ENCODE measurements at regions not wholly inside any gene's neighbourhood (a gene's known extent, or its start where the extent isn't known, plus 50 kb on each side); places are given as distances from the start of the nearest gene placed in this dataset.

DNA sequence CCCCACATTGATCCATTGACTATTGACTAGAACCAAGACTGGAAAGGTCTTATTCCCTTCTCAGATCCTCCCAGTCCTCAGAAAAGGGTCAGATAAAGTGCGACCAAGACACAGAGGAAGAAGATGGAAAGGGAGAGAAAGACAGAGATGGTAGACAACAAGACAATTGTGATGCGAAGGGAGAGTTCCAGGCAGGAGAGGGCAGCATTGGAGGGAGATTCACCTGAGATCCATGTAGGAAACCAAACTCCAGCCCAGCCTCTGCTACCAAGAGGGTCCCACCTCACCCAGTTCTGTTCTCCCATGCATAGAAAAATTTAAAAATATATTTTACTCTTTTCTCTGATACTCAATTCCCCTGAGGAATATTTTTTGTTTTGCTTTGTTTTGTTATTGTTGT, 67.3 kb upstream of the TSHZ3 start:
- no peak for DNase-seq (ENCODE audit: low spot score)
- peaks cover 4% of the 10 kb centered on the region for H3K27me3 Mint-ChIP-seq (ENCODE audit: unreplicated experiment)
- peaks cover 12% of the 10 kb centered on the region for H3K4me1 Mint-ChIP-seq (ENCODE audit: unreplicated experiment)

DNA sequence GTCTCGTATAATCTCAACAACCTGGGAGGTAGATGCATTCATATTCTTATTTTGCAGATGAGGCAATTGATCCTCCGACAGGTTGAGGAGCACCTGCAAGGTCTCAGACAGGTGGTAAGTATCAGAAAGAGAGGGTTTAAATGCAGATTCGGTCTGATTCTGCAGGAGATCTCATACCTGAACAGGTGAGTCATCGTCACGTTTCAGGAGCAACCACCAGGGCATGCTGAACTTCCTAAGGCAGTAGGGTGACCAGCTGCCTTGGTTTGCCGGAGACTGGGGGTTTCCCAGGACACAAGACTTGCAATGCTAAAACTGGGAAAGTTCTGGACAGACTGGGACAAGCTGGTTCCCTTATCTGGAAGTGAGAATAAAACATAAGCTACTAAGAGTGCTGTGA, 68.8 kb upstream of the TSHZ3 start:
- H3K9me3 Mint-ChIP-seq (ENCODE audit: unreplicated experiment), result no peaks in the 10 kb centered on the region
- no peak overlapping the region for H3K4me3 Mint-ChIP-seq (ENCODE audit: unreplicated experiment)
- DNase-seq (ENCODE audit: low spot score), result no peak
- peaks cover 18% of the 10 kb centered on the region for H3K4me1 Mint-ChIP-seq (ENCODE audit: unreplicated experiment)
- H3K27ac Mint-ChIP-seq (ENCODE audit: unreplicated experiment), result no peak overlapping the region
- TF ChIP-seq, protein P1, sequence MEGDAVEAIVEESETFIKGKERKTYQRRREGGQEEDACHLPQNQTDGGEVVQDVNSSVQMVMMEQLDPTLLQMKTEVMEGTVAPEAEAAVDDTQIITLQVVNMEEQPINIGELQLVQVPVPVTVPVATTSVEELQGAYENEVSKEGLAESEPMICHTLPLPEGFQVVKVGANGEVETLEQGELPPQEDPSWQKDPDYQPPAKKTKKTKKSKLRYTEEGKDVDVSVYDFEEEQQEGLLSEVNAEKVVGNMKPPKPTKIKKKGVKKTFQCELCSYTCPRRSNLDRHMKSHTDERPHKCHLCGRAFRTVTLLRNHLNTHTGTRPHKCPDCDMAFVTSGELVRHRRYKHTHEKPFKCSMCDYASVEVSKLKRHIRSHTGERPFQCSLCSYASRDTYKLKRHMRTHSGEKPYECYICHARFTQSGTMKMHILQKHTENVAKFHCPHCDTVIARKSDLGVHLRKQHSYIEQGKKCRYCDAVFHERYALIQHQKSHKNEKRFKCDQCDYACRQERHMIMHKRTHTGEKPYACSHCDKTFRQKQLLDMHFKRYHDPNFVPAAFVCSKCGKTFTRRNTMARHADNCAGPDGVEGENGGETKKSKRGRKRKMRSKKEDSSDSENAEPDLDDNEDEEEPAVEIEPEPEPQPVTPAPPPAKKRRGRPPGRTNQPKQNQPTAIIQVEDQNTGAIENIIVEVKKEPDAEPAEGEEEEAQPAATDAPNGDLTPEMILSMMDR (IDR thresholded peaks at IDR 0.05; ENCODE audit: unreplicated experiment), result no peak
- peaks cover 4% of the 10 kb centered on the region for H3K27me3 Mint-ChIP-seq (ENCODE audit: unreplicated experiment)
- no peaks in the 10 kb centered on the region for H3K36me3 Mint-ChIP-seq (ENCODE audit: low read depth, unreplicated experiment)

More for the DNA sequence above, 67.3 kb upstream of the TSHZ3 start:
- H3K36me3 Mint-ChIP-seq (ENCODE audit: low read depth, unreplicated experiment), result no peaks in the 10 kb centered on the region
- no peaks in the 10 kb centered on the region for H3K9me3 Mint-ChIP-seq (ENCODE audit: unreplicated experiment)
- TF ChIP-seq, protein P1 (IDR thresholded peaks at IDR 0.05; ENCODE audit: unreplicated experiment), result no peak
- no peak overlapping the region for H3K4me3 Mint-ChIP-seq (ENCODE audit: unreplicated experiment)
- H3K27ac Mint-ChIP-seq (ENCODE audit: unreplicated experiment), result no peak overlapping the region

DNA sequence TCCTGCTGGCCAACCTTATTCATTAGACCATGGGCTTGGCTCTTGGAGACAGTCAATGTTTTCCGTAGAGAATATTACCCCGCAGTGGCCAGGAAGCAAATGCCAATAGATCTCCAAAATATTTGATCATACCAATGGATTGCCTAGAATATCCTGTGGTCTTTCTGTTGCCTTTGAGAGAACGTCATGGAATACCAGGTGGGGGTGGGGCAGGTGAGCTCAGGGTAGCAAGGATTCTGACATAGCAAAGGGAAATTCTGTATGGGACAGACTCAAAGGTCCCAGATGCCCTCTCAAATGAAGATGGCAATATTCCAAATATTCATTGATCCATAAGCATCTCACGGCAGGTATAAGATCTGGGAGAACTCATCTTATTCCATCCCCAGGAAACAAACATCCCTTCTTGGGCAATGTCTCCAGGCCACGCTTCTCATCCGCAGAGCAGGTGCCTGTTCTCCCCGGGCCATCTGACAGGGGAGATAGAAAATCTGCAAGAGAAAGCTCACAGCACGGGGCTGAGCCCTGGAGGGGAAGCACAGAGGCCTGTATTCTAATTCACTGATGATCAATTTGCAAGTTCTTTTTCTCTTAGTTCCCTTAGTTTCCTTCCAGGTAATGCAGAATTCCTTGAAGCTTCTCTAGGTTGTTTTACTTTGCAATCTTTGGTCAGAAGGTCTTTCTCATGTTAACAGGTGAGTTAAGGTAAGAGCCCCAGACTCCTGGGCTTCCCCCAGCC, 69.6 kb upstream of the TSHZ3 start:
- no peaks in the 10 kb centered on the region for H3K9me3 Mint-ChIP-seq (ENCODE audit: unreplicated experiment)
- H3K36me3 Mint-ChIP-seq (ENCODE audit: low read depth, unreplicated experiment), result no peaks in the 10 kb centered on the region
- no peak overlapping the region for H3K4me3 Mint-ChIP-seq (ENCODE audit: unreplicated experiment)
- TF ChIP-seq, protein P1 (IDR thresholded peaks at IDR 0.05; ENCODE audit: unreplicated experiment), result no peak
- no peak overlapping the region for H3K27ac Mint-ChIP-seq (ENCODE audit: unreplicated experiment)
- peaks cover 18% of the 10 kb centered on the region for H3K4me1 Mint-ChIP-seq (ENCODE audit: unreplicated experiment)
- peaks cover 4% of the 10 kb centered on the region for H3K27me3 Mint-ChIP-seq (ENCODE audit: unreplicated experiment)
- DNase-seq (ENCODE audit: low spot score), result no peak

DNA sequence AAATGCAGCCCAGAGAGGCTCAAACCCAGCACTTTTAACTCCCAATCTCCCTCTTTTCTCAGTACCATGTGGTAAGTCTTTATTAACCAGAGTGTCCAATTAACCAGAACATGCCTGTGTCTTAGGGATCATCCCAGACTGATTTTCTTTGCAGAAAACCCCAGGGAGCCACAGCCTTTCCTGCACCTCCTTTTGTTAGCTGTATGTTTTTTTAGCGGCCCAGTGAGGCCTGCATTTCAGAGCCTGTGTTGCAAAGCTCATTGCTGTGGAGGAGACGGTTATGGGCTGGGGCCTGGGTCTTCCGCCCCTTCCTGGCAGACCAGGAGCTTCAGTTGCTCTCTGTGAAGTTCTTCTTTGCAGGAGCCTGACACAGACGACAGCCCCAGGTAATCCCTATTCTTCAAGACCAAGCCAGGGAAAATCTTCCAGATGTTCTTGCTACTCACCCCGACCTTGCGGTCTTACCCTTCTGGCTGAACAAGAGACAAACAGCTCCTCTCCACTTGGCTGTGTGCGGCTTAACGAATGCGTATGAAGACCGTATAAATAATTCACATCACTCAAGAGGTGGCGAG, 70.7 kb upstream of the TSHZ3 start:
- Mint-ChIP-seq H3K36me3 (ENCODE audit: low read depth, unreplicated experiment) (no peaks in the 10 kb centered on the region), H3K27ac (ENCODE audit: unreplicated experiment) (no peak overlapping the region), H3K9me3 (ENCODE audit: unreplicated experiment) (no peaks in the 10 kb centered on the region), H3K27me3 (ENCODE audit: unreplicated experiment) (peaks cover 4% of the 10 kb centered on the region), H3K4me3 (ENCODE audit: unreplicated experiment) (no peak overlapping the region), H3K4me1 (ENCODE audit: unreplicated experiment) (peaks cover 18% of the 10 kb centered on the region)
- TF ChIP-seq, protein P1 (IDR thresholded peaks at IDR 0.05; ENCODE audit: unreplicated experiment), result no peak
- DNase-seq (ENCODE audit: low spot score), result no peak

DNA sequence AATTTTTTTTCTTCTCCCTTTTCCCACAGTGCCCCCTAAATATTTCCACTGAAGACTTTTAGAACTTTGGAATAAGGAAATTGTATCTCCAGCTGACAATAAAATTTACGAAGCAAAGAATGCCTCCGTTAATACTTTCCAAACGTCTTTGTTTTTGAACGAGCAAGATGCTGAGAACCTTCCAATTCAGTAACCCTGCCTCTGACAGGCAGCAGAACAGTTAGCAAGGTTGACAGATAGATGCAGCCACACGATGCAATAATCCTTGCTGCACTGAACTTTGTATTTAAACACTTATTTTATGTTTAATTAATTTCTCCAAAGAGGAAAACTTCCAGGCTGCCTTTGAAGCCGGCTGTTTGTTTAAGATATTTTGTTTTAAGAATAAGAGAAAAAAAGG, 71.8 kb upstream of the TSHZ3 start:
- no peak overlapping the region for H3K27ac Mint-ChIP-seq (ENCODE audit: unreplicated experiment)
- peaks cover 18% of the 10 kb centered on the region for H3K4me1 Mint-ChIP-seq (ENCODE audit: unreplicated experiment)
- no peaks in the 10 kb centered on the region for H3K9me3 Mint-ChIP-seq (ENCODE audit: unreplicated experiment)
- TF ChIP-seq, protein P1 (IDR thresholded peaks at IDR 0.05; ENCODE audit: unreplicated experiment), result no peak
- H3K4me3 Mint-ChIP-seq (ENCODE audit: unreplicated experiment), result no peak overlapping the region
- no peak for DNase-seq (ENCODE audit: low spot score)
- peaks cover 2% of the 10 kb centered on the region for H3K27me3 Mint-ChIP-seq (ENCODE audit: unreplicated experiment)
- H3K36me3 Mint-ChIP-seq (ENCODE audit: low read depth, unreplicated experiment), result no peaks in the 10 kb centered on the region

All from endothelial cell (in vitro differentiated cells).